KBM-7 (cell line): ENCODE measurements at regions not wholly inside any gene's neighbourhood (a gene's known extent, or its start where the extent isn't known, plus 50 kb on each side); places are given as distances from the start of the nearest gene placed in this dataset.

ENCODE experiments used
- DNase-seq: peaks from one replicate; pipeline ENCODE4 v3.0.0-alpha.2; 2015
- in situ Hi-C: fragments of 300-500 bp; cut with MboI; formaldehyde crosslinking; loops from 2 replicates; pipeline ENCODE4 v1.14.3; 2020; ENCODE audit warnings: low sequenced_read_pairs, low pct_unique_long_range_greater_than_20kb, mixed read lengths

DNA sequence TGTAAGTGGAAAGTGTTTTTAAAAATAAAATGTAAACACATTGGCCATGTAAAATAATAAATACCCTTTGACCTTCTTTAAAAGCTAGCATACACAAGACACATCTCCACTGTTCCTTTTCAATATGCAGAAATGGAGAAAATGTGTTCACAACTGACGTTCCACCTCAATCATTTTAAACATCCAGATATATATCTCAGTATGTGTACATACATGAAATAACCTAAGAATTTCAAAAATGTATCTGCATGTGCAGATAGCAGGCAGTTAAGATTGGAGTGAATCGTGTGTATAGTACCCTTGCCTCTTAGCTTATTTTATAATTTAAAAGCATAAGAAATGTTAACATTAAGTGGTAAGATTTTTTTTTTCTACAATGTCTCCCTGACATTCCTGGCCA lies 406.2 kb upstream of the FLRT2 start:
- in situ Hi-C loops, result no loop called here
- DNase-seq, result no peak

DNA sequence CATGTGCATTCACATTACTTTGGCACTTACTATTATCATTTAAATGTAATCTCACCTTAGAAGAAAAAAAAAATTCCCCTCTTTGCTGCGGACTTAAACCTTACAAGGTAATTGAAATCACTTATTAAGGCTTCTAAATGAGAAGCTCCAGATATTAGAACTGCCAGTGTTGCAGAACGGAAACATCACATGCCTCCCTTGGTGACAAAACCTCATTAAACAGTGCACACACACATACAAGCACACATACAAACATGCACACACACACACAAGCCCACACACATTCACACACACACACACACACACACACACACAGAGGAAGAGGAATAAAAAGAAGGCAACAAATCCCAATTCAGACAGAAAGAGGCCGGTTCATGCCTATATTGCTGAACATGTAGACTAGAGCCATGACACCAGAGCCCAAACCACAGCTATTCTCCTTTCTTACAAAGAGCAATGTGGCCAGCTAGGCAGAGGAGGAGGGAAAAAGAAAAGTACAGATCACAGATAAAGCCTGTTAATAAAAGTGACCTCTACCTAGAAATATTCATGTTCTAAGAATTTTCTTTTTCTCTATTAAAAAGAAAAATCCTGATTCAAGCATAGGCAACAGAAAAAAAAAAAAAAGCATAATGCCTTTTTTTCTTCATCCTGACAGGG lies 405.2 kb upstream of the FLRT2 start:
- in situ Hi-C loops, result no loop called here
- DNase-seq, result no peak

DNA sequence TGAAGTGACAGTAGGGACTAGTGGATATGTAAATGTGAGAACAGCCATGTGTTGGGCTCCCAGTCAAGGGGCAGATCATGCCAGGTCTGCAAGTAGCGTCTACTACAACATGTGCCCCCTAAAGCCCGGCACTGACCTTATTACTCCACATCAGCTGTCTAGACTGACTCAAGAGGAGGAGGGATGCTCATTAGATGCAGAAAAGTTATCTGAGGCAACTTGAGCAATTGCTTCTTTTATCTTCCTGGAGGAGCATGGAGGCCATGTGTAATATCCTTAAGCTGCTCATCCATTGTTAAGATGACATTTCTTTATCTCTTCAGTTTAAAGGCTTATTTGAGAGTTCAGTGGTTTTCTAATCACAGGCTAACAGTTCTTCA lies 404.7 kb upstream of the FLRT2 start:
- DNase-seq, result no peak
- in situ Hi-C loops, result no loop called here

DNA sequence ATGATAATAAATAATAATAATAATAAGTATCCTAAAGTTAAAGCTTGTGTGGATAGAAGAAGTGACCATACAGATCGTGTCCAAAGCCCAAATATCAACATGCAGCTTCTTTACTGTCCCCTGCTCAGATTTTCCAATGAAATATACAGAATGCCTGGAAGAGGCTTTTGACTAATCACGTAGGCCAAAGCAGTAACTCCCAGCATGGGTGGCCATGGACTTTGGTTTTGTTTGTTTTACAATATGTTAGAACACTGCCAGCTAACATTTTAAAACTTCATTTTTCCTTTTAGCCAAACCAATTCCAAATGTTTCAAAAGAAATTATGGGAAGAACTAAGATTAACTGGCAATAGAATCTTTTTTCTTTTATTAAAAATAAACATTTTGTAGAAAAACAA lies 400.0 kb upstream of the FLRT2 start:
- no peak for DNase-seq
- in situ Hi-C loops, result no loop called here

DNA sequence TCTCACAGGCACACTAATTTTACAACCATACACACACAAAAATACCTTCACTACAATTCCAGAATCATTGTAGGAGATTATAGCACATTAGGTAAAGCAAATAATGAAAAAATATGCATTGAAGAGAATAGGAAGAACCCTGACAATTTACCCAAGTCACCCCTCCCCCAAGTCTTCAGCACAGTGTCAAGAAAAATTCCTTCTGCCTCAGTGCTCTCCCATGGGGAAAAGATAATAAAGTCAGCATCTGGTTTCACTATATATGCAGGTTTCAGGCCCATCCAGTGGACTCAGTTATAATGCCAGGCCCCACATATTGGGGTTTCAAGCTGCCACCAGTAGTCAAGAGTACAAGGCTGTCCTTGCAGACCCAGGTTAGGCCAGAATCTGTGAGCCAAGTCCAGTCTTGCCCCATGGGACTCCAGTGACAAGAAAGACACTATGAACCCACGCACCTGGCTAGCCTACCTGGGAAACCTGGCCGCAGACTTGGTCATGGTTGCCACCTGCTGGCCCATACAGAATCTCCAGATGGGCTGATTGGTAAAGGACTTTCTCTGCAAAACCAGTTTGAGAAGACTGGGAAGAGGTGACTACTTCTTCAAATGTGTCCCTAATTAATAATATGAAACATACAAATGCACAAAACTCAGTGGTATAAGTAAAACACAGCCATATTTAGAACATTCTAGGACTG lies 398.6 kb upstream of the FLRT2 start:
- DNase-seq, result no peak
- in situ Hi-C loops, result no loop called here

DNA sequence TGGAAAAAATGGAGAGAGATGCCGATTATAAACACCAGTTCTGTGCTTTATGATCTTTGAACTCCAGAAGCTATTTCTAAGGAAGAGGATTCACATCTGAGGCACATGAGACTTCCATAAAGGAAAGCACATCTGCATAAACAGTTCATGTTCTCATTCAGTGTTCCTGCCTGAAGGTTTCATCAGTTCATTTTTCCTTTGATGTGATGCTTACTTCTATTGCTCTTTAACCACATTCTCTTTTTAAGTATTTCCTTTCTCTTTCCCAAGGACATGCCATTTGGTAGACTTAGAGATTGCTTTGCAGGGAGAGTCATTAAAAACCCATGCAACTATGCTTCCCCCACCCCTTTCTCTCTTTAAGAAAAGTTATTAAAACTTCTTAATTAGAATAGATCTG lies 387.0 kb upstream of the FLRT2 start:
- DNase-seq, result no peak
- in situ Hi-C loops, result no loop called here

DNA sequence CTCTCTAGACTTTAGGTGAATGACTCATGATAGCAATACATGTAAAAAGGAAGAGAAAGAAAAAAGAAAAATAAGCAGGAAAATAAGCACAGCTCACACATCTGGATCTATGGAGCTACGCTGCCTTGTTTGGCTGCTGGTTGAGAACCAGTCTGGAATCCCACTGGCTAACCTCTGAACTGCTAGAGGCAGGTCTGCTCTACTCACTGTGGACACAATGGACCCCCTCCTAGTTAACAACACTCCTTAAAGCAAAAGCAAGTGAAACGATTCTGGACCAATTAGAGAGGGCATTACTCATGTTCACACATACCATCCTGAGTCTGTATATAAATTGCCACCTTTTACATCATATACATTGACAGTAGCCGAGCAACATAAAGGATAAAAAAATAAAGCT lies 383.2 kb upstream of the FLRT2 start:
- DNase-seq, result no peak
- in situ Hi-C loops, result no loop called here

DNA sequence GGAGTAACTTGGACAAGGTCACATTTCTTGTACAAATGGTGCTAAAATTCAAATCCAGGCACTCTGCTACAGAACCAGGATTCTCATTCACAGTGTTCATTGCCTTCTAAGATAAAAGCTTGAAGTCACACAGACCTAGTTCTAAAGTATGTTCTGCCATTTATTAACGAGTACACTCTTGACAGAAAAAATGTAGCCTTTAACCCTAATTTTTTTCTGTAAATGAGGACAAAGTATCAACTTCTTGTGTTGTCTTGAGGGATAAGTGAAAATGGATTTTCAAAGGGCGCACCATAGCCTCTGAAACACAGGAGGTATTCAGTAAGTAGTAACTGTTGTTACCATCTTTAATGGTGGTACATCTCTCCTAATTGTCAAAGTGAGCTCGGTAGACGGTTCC lies 379.8 kb upstream of the FLRT2 start:
- in situ Hi-C loops, result no loop called here
- no peak for DNase-seq

DNA sequence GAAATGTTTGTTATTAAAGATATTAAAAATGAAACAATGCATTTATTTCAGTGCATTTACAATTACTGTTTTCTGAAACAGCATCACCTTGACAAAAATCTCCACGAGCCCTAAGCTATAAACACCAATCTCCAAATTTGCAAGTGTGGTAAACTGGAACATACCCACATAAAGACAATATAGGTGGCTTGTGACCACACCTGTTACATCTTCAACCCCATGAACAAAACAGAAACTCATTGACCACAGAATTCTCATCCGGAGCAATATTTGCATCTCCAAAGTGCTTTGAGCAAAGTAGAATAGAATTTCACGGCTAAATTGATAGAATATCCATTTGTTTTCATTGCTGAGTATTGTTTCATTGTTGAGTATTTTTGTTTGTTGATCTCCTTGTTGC lies 375.2 kb upstream of the FLRT2 start:
- DNase-seq, result no peak
- in situ Hi-C loops, result no loop called here

DNA sequence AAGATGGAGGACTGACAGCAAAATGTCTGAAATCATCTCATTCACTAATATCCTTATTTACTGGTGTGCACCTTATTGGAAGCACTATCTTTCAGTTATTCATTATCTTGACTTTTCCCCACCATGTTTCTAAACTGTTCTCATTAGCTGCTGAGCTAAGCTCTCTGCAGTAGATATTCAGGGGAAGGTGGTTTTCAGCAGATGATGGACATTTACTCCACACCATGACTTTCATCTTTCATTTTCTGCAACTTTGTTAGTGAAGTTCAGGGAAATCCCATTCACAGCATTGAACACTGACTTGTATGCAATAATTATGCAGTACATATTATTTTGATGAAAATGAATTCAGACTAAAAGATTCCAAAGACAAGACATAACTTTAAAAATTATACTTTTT lies 373.6 kb upstream of the FLRT2 start:
- in situ Hi-C loops, result no loop called here
- DNase-seq, result no peak

DNA sequence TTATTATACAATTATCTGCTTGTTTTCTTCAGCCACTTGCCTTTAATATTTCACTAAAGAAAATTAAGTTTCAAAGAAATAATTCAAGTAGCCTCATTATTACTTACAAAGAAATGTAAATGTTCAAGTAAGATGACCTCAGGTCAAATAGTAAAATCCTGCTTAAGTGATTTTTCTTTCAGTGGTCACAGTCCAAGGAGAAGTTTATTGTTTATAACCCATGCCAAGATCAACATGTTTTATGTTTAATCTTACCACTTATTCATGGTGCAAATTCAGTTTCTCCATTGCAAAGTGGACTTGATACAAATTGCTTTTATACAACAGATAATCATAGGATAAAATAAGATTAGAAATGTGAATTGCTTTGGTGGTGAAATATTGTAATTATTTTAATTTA lies 370.2 kb upstream of the FLRT2 start:
- in situ Hi-C loops, result no loop called here
- DNase-seq, result no peak

DNA sequence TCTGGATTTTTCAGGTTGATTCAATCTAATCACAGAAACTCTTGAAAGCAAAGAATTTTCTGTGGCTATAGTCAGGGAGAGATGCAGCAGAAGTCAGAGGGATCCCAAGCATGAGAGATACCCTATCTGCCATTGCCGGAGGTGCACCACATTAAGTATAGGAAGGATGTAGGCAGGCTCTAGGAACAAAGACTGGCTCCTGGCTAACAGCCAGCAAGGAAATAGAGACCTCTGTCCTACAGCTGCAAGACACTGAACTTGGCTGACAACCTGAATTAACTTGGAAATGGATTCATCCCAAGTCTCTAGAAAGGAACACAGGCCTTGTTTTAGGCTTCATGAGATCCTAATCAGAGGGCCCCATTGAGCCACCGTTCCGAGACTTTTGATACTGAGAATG lies 364.9 kb upstream of the FLRT2 start:
- DNase-seq, result no peak
- in situ Hi-C loops, result no loop called here

DNA sequence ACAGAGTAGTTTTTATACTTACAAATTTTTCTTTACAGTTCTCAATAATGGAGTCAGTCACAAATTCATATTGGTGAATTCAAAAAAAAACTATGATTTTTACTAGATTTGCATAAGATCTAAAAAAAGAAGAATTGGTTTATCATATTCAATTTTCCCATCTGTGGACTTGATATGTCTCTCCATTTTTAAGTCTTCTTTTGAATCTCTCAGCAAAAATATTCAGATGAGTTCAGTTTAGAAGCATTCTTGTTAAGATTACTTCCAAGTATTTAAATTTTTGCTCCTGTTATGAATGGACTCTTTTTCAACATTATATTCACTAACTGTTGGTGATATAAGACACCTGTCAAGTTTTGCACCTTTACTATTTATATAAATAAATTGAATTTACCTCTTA lies 360.6 kb upstream of the FLRT2 start:
- in situ Hi-C loops, result no loop called here
- DNase-seq, result no peak

DNA sequence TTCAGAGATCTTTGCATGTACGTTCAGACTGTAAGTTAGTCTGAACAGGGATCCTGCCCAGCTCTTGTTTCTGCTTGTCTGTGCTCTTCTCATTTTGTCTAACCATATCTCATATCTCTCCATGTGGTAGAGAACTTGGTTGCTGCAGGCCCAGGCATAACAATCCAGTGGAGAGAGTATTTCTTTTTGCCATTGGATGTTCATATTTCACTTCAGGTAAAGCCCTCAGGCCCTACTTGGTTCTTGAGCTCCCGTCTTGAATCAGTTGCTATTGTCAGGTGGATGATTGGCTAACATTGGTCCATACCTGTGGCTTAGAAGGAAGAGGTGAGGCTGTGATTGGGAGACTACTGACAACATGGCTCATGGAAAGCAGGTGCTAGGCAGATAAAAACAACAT lies 357.7 kb upstream of the FLRT2 start:
- no peak for DNase-seq
- in situ Hi-C loops, result no loop called here

DNA sequence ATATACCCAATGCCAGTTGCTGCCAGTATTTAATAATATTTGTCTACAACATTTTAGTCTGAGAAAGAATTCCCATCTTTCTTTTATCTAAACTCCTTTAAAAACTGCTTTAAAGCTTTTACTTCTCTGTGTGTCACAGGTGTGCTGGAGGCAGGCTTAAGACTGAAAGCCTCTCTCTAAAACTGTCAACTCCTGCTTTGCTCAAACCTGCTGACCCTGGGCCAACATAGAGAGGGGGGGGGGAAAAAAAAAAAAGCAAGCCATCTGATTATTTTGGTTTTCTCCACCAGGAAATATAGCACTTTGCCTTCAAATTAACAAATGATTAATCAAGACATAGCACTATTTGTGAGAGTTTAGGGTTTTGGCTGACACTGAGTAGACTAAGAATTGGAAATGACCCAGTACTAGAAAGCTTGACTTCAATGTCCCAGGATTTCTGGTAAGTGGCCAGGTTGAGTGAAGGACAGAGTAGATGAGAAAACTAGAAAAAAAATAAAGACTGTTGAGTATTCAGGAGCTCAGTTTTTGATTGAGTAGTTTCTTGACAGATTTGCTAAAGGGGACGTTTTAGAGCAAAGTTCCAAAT lies 357.0 kb upstream of the FLRT2 start:
- no peak for DNase-seq
- in situ Hi-C loops, result no loop called here

DNA sequence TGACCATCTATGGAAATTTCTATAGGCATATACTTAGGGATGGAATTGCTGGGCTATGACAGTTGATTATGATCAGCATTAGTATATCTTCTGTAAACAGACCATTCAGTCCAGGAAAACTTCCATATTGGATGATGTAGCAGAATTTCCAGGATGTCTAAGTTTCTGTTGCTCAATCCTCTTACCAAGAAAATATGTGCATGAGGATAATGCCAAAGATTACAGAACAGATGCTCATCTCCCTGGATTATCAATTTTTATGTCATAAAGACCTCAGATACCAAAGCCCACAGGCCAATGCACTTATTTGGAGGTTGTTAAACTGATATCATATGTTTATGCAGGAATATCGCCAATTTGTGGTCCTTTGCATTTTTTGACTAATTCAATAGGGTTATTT lies 354.4 kb upstream of the FLRT2 start:
- in situ Hi-C loops, result no loop called here
- DNase-seq, result no peak

DNA sequence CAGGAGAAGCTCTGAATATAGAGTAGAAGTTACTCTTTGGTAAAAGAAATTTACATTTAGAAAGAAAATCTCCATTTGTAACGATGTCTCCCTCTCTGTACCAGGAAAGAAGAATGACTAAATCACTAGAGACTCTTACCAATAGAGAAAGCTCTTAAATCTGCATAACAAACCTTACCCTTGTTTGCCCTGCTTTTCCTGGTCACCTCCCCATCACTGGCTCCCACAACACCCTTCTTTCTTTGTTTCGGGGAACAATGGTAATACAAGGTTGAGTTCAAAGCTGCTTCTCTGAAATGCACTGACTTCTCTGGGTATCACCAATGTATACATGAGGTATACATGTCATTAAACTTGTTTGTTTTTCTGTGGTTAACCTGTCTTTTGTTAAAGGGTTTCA lies 351.1 kb upstream of the FLRT2 start:
- no peak for DNase-seq
- in situ Hi-C loops, result no loop called here

DNA sequence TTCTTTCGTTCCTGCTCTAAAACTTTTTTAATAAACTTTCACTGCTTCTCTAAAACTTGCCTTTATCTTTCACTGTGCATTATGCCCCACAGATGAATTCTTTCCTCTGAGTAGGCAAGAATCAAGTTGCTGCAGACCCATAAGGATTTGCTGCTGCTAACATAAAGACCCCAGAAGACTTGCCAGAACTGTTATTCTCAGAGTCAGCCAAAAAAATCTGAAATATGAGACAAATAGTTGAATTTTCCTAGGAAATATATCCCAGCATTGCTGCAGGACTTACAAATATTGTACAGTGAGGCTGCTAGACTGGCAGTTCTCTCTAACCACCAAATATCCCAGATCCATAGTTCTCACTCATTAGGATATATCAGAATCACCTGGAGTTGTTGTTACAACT lies 349.1 kb upstream of the FLRT2 start:
- in situ Hi-C loops, result no loop called here
- no peak for DNase-seq

DNA sequence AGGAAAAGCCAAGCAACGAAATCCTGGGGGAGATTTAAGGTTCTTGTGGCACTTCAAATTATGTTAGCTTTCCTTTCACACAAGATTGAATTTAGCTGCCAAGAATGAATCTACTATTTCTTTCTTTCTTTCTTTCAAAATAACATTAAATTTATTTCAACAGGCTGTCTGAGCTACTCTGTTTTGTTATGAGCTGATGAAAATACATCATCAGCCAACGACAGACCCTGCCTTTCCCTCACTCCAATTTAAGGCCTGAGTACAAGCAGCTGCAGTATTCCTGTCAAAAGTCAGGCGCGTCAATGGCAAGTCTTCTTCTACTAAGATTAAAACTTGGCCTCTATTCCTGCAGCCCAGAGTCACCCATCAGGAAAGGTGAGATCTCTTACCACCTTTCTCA lies 347.7 kb upstream of the FLRT2 start:
- in situ Hi-C loops, result no loop called here
- DNase-seq, result no peak

DNA sequence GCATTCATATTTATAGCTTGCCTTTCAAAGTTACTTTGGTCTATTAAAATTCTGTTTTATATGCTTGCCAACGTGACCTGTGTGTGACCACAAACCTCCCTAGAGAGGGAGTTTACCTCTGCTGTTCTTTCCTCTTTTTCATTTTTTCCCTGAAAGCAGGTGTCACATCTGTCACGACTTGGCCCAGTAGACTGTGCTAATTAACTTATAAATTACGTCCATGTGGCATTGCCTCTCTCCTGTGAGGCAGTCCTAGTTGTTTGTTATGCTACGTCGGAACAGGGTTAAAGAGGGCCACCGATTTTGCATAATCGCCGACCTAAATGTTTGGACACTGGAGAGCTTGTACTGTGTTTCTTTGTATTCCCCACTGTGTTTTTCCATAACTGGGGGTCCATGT lies 343.9 kb upstream of the FLRT2 start:
- no peak for DNase-seq
- in situ Hi-C loops, result no loop called here

DNA sequence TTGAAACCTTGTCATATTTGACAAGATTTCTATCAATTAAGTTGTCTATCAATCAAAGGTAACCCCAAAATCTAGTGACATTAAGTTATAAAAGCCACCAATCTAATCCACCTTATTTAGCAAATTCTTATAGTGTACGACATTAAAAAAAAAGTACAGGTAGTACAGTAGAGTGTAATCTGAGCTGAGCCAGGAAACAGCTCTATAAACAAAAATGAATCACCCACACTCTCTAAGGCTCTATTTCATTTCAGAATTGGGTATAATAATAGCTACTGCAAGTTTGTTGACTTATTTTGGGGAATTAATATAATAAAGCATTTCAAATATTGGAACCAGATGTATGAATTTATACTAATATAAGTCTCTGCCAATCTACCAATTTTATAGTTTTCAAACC lies 342.4 kb upstream of the FLRT2 start:
- no peak for DNase-seq
- in situ Hi-C loops, result no loop called here
